Body of pancreas (tissue), 4 donors: ENCODE measurements at regions not wholly inside any gene's neighbourhood (a gene's known extent, or its start where the extent isn't known, plus 50 kb on each side); places are given as distances from the start of the nearest gene placed in this dataset.

ENCODE experiments used
- ATAC-seq: fragments of 150-250 bp; one replicate; pipeline ENCODE4 v1.9.1; 2016
- DNase-seq, 4 donors: peaks; one replicate each; pipeline ENCODE4 v3.0.0-alpha.2; 2019
- H3K27ac ChIP-seq, 4 donors: fragments of 200-600 bp; sonication (generic); 1 replicate in 3 of 4; 2 replicates in 1 of 4; pipeline versions ENCODE4 v1.5.1 to v1.6.1; 2016 to 2019; ENCODE audit warnings: mild to moderate bottlenecking in 1 of 4, mixed read lengths in 1 of 4, moderate library complexity in 1 of 4
- H3K27me3 ChIP-seq, 2 donors: fragments of 200-600 bp; sonication (generic); one replicate each; pipeline ENCODE4 v1.6.0; 2016; ENCODE audit warnings: mild to moderate bottlenecking in 1 of 2
- H3K36me3 ChIP-seq, 2 donors: fragments of 200-600 bp; sonication (generic); replicated peaks in 1 of 2; 2 replicates each; pipeline ENCODE4 v1.5.1; 2016; ENCODE audit warnings: low read depth in 2 of 2; ENCODE audit not compliant: insufficient read depth in 1 of 2
- H3K4me1 ChIP-seq: fragments of 200-600 bp; sonication (generic); one replicate; pipeline ENCODE4 v1.6.0; 2016
- H3K4me3 ChIP-seq, 2 donors: fragments of 200-600 bp; sonication (generic); 1 replicate in 1 of 2; 2 replicates in 1 of 2; pipeline ENCODE4 v1.5.1; 2016 to 2019
- H3K9me3 ChIP-seq, 3 donors: fragments of 200-600 bp; sonication (generic); 1 replicate in 2 of 3; 2 replicates in 1 of 3; pipeline ENCODE4 v1.5.1; 2016
- CTCF ChIP-seq, 7 experiments: fragments of 450-650 bp in 4 of 7; fragments of 200-600 bp in 3 of 7; sonication (generic) in 3 of 7; IDR thresholded peaks; one replicate each; pipeline ENCODE4 v1.5.1; 2016 to 2019; ENCODE audit warnings: antibody characterized with exemption in 7 of 7
- POLR2A ChIP-seq, 3 donors: fragments of 450-650 bp; IDR thresholded peaks; one replicate each; pipeline ENCODE4 v1.6.1; 2016; ENCODE audit warnings: antibody characterized with exemption in 3 of 3, mild to moderate bottlenecking in 2 of 3
- WGBS, 2 donors: methylation state at CpG; one replicate each; pipeline ENCODE4 v1.1.5; 2017; 5-methylcytosine and 5-hydroxymethylcytosine counted together
- intact Hi-C: fragments of 100-400 bp; cut with DNase I; formaldehyde crosslinking; loops from one replicate; pipeline ENCODE4 v1.15.1; 2023

- intact Hi-C loops: no loop called here
- Histone ChIP-seq H3K9me3 (no peaks in the 10 kb centered on the region), H3K36me3 (no peaks in the 10 kb centered on the region), H3K27me3 (no peaks in the 10 kb centered on the region), H3K4me1 (peaks cover 16% of the 10 kb centered on the region), H3K27ac (peak overlapping the region in 3 of 4 donors; percentile 42 to 69 (median 46)), H3K4me3 (no peak overlapping the region)
- peak; percentile 42 to 65 (median 59) for DNase-seq
- peak; percentile 71 for ATAC-seq
- TF ChIP-seq CTCF (IDR thresholded peaks at IDR 0.05) (peak in 1 of 7 experiments; percentile 3), POLR2A (IDR thresholded peaks at IDR 0.05) (peak in 2 of 3 donors; percentile 37 to 46)
- WGBS, 2 donors: 20 to 24% methylated on average over 25 to 26 of the region's 26 CpGs
Observed at GRCh38 chr9:107587191-107587963, 97.8 kb upstream of the KLF4 start.

GRCh38 chr9:107586493-107586892 lies 96.9 kb upstream of the KLF4 start:
- H3K4me3 ChIP-seq: no peak overlapping the region
- no peak overlapping the region for H3K27ac ChIP-seq
- H3K27me3 ChIP-seq: no peaks in the 10 kb centered on the region
- TF ChIP-seq CTCF (IDR thresholded peaks at IDR 0.05): no peak
- TF ChIP-seq POLR2A (IDR thresholded peaks at IDR 0.05): no peak
- WGBS, 2 donors: 70 to 84% methylated on average over 3 of the region's 3 CpGs
- H3K4me1 ChIP-seq: peaks cover 16% of the 10 kb centered on the region
- intact Hi-C loops: no loop called here
- no peak for ATAC-seq
- no peak for DNase-seq
- H3K36me3 ChIP-seq: no peaks in the 10 kb centered on the region
- no peaks in the 10 kb centered on the region for H3K9me3 ChIP-seq

- intact Hi-C loops: no loop called here
- Histone ChIP-seq H3K4me3 (no peak overlapping the region), H3K27ac (no peak overlapping the region), H3K4me1 (peaks cover 16% of the 10 kb centered on the region), H3K9me3 (no peaks in the 10 kb centered on the region), H3K27me3 (no peaks in the 10 kb centered on the region), H3K36me3 (no peaks in the 10 kb centered on the region)
- WGBS, 2 donors: 72 to 73% methylated on average over 3 of the region's 3 CpGs
- ATAC-seq (no peak), DNase-seq (no peak)
- TF ChIP-seq POLR2A (IDR thresholded peaks at IDR 0.05): no peak
- TF ChIP-seq CTCF (IDR thresholded peaks at IDR 0.05): no peak
Observed at GRCh38 chr9:107585465-107585864, 95.9 kb upstream of the KLF4 start.

- intact Hi-C loops: no loop called here
- no peak overlapping the region for H3K27ac ChIP-seq
- WGBS, 2 donors: 28 to 65% methylated on average over 1 of the region's 1 CpG
Observed at GRCh38 chr9:107584944-107585343, 95.4 kb upstream of the KLF4 start.

More at GRCh38 chr9:107584944-107585343, 95.4 kb upstream of the KLF4 start:
- TF ChIP-seq CTCF (IDR thresholded peaks at IDR 0.05) (no peak), POLR2A (IDR thresholded peaks at IDR 0.05) (no peak)
- Histone ChIP-seq H3K4me1 (peaks cover 16% of the 10 kb centered on the region), H3K27me3 (no peaks in the 10 kb centered on the region), H3K4me3 (no peak overlapping the region), H3K36me3 (no peaks in the 10 kb centered on the region), H3K9me3 (no peaks in the 10 kb centered on the region)
- ATAC-seq (no peak), DNase-seq (no peak)
